Ascending aorta (tissue), 2 donors: ENCODE measurements at regions not wholly inside any gene's neighbourhood (a gene's known extent, or its start where the extent isn't known, plus 50 kb on each side); places are given as distances from the start of the nearest gene placed in this dataset.

Source experiments
- DNase-seq, 2 donors: peaks; one replicate each; pipeline ENCODE4 v3.0.0-alpha.2; 2019; ENCODE audit warnings: low spot score in 2 of 2
- H3K27ac ChIP-seq, 2 donors: fragments of 200-600 bp; sonication (generic); one replicate each; pipeline ENCODE4 v1.5.1; 2016 to 2017; ENCODE audit warnings: mild to moderate bottlenecking in 1 of 2
- H3K27me3 ChIP-seq: fragments of 200-600 bp; sonication (generic); one replicate; pipeline ENCODE4 v1.5.1; 2017
- H3K36me3 ChIP-seq, 2 donors: fragments of 200-600 bp; sonication (generic); one replicate each; pipeline ENCODE4 v1.5.1; 2016
- H3K4me1 ChIP-seq, 2 donors: fragments of 200-600 bp; sonication (generic); one replicate each; pipeline ENCODE4 v1.5.1; 2016 to 2017; ENCODE audit warnings: mild to moderate bottlenecking in 1 of 2
- H3K4me3 ChIP-seq, 2 donors: fragments of 200-600 bp; sonication (generic); one replicate each; pipeline ENCODE4 v1.5.1; 2016 to 2017; ENCODE audit warnings: mild to moderate bottlenecking in 1 of 2
- H3K9me3 ChIP-seq, 2 donors: fragments of 200-600 bp; sonication (generic); one replicate each; pipeline ENCODE4 v1.5.1; 2016
- intact Hi-C: fragments of 100-400 bp; cut with DNase I; formaldehyde crosslinking; loops from one replicate; pipeline ENCODE4 v1.15.1; 2023
- TF ChIP-seq, protein P1 (sequence below), 3 experiments: fragments of 200-600 bp in 2 of 3; fragments of 450-650 bp in 1 of 3; sonication (generic) in 2 of 3; IDR thresholded peaks; one replicate each; pipeline ENCODE4 v1.5.1; 2016 to 2019; ENCODE audit warnings: antibody characterized with exemption in 3 of 3, mild to moderate bottlenecking in 1 of 3, moderate library complexity in 1 of 3

DNA sequence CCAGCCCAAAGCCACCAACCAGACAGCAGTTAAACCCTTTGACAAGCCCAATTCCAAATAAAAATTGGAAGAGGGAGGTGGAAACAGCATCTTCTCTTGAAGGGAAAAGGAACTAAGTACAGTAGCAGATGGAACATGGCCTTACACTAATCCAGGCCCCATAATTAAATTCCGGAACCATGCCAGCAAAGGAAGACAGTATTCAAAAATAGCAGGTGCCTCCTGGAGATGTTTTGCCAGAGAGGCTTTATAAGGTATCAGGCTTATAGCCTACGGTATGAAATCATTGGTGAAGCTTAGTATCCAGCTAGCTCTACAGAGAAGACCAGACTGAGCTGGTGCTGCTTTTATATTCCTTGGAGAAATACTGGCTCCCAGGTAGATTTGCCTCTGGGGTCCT, 344.1 kb upstream of the API5 start:
- TF ChIP-seq, protein P1, sequence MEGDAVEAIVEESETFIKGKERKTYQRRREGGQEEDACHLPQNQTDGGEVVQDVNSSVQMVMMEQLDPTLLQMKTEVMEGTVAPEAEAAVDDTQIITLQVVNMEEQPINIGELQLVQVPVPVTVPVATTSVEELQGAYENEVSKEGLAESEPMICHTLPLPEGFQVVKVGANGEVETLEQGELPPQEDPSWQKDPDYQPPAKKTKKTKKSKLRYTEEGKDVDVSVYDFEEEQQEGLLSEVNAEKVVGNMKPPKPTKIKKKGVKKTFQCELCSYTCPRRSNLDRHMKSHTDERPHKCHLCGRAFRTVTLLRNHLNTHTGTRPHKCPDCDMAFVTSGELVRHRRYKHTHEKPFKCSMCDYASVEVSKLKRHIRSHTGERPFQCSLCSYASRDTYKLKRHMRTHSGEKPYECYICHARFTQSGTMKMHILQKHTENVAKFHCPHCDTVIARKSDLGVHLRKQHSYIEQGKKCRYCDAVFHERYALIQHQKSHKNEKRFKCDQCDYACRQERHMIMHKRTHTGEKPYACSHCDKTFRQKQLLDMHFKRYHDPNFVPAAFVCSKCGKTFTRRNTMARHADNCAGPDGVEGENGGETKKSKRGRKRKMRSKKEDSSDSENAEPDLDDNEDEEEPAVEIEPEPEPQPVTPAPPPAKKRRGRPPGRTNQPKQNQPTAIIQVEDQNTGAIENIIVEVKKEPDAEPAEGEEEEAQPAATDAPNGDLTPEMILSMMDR (IDR thresholded peaks at IDR 0.05), result no peak
- H3K4me3 ChIP-seq, result no peak overlapping the region
- no peaks in the 10 kb centered on the region for H3K36me3 ChIP-seq
- no peaks in the 10 kb centered on the region for H3K27me3 ChIP-seq
- H3K9me3 ChIP-seq, result no peaks in the 10 kb centered on the region
- no peaks in the 10 kb centered on the region for H3K4me1 ChIP-seq
- H3K27ac ChIP-seq, result no peak overlapping the region
- intact Hi-C loops, result no loop called here
- DNase-seq, result no peak

DNA sequence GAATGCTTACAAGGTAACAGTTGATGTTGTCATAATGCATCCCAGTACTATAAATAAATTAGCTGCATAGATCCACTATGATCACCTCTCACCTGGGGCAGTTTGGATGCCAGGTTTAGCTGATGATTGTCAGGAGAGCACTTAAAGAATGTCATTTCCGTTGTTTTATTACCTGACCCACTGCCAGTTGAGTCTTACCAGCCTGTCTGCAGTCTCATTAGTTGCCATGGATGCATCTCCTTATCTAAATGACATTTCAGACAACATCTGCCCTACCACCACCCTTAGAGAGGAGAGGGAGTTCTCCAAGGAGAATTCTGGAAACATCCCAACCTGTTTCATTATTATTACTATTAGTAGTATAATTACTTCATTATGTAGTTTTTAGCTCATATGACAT, 339.1 kb upstream of the API5 start:
- no peaks in the 10 kb centered on the region for H3K9me3 ChIP-seq
- H3K4me1 ChIP-seq, result no peaks in the 10 kb centered on the region
- H3K27ac ChIP-seq, result no peak overlapping the region
- H3K36me3 ChIP-seq, result no peaks in the 10 kb centered on the region
- DNase-seq, result no peak
- TF ChIP-seq, protein P1 (IDR thresholded peaks at IDR 0.05), result no peak
- no peaks in the 10 kb centered on the region for H3K27me3 ChIP-seq
- intact Hi-C loops, result no loop called here
- no peak overlapping the region for H3K4me3 ChIP-seq

DNA sequence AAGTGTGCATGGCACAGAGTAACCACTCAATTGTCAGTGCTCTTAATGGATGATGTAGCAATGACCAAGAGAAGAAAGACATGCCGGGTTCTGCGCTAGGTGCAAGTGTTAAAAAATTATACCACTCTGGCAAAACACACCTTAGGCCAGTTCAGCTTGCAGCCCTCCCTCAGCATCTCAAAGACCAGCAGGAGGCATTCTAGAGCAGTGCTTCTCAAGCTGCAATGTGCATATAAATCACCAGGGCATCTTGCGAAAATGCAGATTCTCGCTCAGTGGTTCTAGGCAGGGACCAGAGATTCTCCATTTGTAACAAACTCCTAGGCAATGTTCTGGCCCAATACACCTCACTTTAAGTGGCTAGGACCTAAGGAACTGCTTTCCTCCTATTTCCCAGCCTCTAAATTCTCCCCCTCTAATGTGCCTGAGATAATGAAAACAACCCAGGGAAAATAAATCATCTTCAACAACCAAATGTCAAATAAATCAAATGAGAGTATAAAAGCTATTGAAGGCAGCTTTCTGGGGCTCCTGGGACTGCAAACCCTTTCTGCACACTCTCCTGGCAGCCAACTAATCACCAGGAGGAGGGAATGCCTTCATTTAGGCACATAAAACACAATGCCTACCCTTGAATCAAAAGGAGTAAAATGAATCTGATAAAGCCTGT, 337.2 kb upstream of the API5 start:
- Histone ChIP-seq H3K36me3 (no peaks in the 10 kb centered on the region), H3K27ac (no peak overlapping the region)
- intact Hi-C loops, result no loop called here

DNA sequence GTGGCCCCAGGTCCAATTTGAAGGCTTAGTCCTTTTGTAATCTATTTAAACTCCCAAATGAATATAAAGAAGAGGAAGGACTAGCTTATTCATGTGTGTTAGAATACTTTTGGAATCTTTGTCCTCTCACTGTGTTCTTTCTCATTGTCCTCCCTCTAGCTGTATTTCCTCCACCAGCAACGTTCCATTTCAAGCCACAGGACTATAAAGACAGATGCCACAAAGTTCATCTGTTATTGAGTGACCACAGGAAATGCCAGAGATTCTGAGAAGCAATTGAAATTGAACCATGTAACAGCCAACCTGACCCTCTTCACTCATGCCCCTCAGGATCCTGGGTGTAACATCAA, 336.6 kb upstream of the API5 start:
- H3K36me3 ChIP-seq, result no peaks in the 10 kb centered on the region
- H3K4me3 ChIP-seq, result no peak overlapping the region
- H3K4me1 ChIP-seq, result no peaks in the 10 kb centered on the region
- TF ChIP-seq, protein P1 (IDR thresholded peaks at IDR 0.05), result no peak
- no peak for DNase-seq
- H3K27ac ChIP-seq, result no peak overlapping the region
- no peaks in the 10 kb centered on the region for H3K9me3 ChIP-seq
- H3K27me3 ChIP-seq, result no peaks in the 10 kb centered on the region
- intact Hi-C loops, result no loop called here

More for the DNA sequence above, 337.2 kb upstream of the API5 start:
- H3K4me3 ChIP-seq, result no peak overlapping the region
- H3K27me3 ChIP-seq, result no peaks in the 10 kb centered on the region
- H3K9me3 ChIP-seq, result no peaks in the 10 kb centered on the region
- DNase-seq, result no peak
- H3K4me1 ChIP-seq, result no peaks in the 10 kb centered on the region
- TF ChIP-seq, protein P1 (IDR thresholded peaks at IDR 0.05), result no peak

DNA sequence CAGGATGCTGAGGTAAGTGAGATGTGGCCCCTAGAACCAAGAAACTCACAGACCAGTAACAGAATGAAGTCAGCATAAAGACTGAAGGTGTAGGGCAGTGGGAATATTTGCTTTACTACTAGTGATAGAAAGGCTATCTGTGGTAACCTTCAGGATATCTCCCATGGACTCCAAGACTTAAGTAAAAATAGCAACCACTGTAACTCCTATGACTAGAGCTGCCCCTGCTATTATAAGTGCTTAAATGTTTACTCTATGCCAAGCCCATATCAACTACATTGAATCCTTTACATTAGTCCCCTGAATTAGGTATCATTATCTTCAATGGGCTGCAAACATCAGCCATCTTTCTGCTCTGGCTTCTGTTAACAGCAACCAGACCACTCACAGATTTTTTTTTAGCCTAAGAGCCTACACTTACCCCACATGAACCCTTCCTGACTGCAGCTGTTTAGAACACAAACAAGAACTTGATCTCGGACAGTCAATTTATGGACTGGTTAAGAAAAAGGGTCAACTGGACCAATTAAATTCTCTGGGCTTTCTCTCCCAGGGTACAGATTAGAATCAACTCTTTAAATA, 335.1 kb upstream of the API5 start:
- TF ChIP-seq, protein P1 (IDR thresholded peaks at IDR 0.05), result no peak
- intact Hi-C loops, result no loop called here
- DNase-seq, result no peak
- H3K9me3 ChIP-seq, result no peaks in the 10 kb centered on the region
- no peaks in the 10 kb centered on the region for H3K4me1 ChIP-seq
- no peak overlapping the region for H3K27ac ChIP-seq
- no peaks in the 10 kb centered on the region for H3K27me3 ChIP-seq
- H3K36me3 ChIP-seq, result no peaks in the 10 kb centered on the region
- no peak overlapping the region for H3K4me3 ChIP-seq
